Mesodermal cell (in vitro differentiated cells): ENCODE measurements at regions not wholly inside any gene's neighbourhood (a gene's known extent, or its start where the extent isn't known, plus 50 kb on each side); places are given as distances from the start of the nearest gene placed in this dataset.

Source experiments
- H3K27ac ChIP-seq: 2 replicates; pipeline ENCODE4 v1.7.0; 2013; ENCODE audit warnings: mild to moderate bottlenecking, low read depth, low read length, moderate library complexity; ENCODE audit not compliant: severe bottlenecking
- H3K36me3 ChIP-seq: 2 replicates; pipeline ENCODE4 v1.7.1; 2013; ENCODE audit warnings: mild to moderate bottlenecking, low read length, moderate library complexity; ENCODE audit not compliant: control insufficient read depth, insufficient read depth
- H3K4me1 ChIP-seq: one replicate; pipeline ENCODE4 v1.7.1; 2013; ENCODE audit warnings: mild to moderate bottlenecking, low read length; ENCODE audit not compliant: insufficient read depth, control insufficient read depth, poor library complexity, severe bottlenecking
- H3K4me3 ChIP-seq: 2 replicates; pipeline ENCODE4 v1.7.0; 2013; ENCODE audit warnings: low read length, control low read depth, mild to moderate bottlenecking; ENCODE audit not compliant: insufficient read depth, poor library complexity, severe bottlenecking; ENCODE audit errors: extremely low read depth
- H3K9me3 ChIP-seq: 2 replicates; pipeline ENCODE4 v1.7.1; 2013; ENCODE audit warnings: mild to moderate bottlenecking, low read length, moderate library complexity; ENCODE audit not compliant: control insufficient read depth
- WGBS, 2 experiments: methylation state at CpG; one replicate each; pipeline ENCODE4 v1.1.5; 2013; ENCODE audit warnings: missing lambda C conversion rate in 2 of 2; ENCODE audit not compliant: insufficient coverage in 2 of 2; 5-methylcytosine and 5-hydroxymethylcytosine counted together

DNA sequence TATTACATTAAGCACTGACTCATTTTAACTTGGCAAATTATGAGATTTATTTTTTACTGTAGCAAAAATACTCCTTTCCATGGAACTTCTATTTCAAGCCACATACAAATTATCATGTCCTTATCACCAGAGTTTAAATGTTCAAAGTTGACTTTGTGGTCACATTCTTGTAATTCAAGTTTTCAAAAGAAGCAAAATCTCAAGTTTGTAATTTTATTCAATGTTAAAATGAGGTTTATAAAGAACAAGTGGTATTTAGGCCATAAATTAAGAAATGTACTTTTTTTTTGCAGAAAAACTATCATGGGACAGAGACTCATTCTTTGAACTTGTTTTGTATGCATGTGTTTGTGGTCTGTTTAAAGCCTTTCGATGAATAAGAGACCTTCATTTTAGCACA lies 811.5 kb downstream of the TENT5A start:
- no CpG with 5 or more reads among the region's 1 CpG for WGBS, 2 experiments

DNA sequence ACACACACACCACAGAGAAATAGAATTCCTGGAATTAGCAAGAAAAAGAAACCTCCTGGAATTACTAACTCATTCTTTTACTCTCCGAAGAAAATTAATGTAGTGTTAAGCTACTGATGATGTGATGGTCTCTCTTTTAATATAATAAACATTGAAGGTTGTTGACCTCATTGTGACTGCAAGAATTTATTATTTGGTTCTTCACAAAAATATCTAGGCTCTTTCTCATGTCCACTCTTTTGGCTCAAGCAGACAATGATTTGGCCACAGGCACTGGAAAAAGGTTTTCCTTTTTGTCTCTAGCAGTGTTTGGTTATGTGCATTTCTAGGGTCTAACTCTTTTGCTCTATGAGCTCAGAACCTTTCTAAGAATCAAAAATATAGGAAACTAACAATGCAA lies 811.9 kb downstream of the TENT5A start:
- no CpG with 5 or more reads among the region's 1 CpG for WGBS, 2 experiments
- no peak overlapping the region for H3K27ac ChIP-seq

More for the DNA sequence above, 811.5 kb downstream of the TENT5A start:
- Histone ChIP-seq H3K36me3 (no peaks in the 10 kb centered on the region), H3K9me3 (no peaks in the 10 kb centered on the region), H3K27ac (no peak overlapping the region), H3K4me1 (peaks cover 4% of the 10 kb centered on the region), H3K4me3 (no peak overlapping the region)

DNA sequence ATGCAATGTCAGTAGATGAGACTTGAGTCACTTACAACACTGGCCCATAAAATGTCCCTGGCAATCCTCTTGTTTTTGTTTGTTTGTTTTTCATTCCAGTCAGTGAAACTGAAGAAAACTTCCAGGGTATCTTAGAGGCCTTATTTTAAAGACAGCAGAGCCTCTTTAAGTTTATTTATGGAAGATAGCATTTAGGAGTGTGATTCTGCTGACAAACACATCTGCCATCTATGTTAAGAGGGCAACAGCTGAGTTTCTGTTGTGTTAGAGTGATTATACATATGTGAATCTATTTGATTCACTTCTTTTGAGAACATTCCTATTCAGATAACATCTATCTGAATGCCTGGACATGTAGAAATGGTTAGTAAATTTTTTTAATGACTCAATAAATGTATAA lies 812.6 kb downstream of the TENT5A start:
- Histone ChIP-seq H3K4me3 (no peak overlapping the region), H3K36me3 (no peaks in the 10 kb centered on the region), H3K9me3 (no peaks in the 10 kb centered on the region), H3K4me1 (peaks cover 4% of the 10 kb centered on the region), H3K27ac (no peak overlapping the region)

More for the DNA sequence above, 811.9 kb downstream of the TENT5A start:
- peaks cover 4% of the 10 kb centered on the region for H3K4me1 ChIP-seq
- H3K36me3 ChIP-seq: no peaks in the 10 kb centered on the region
- H3K9me3 ChIP-seq: no peaks in the 10 kb centered on the region
- H3K4me3 ChIP-seq: no peak overlapping the region

DNA sequence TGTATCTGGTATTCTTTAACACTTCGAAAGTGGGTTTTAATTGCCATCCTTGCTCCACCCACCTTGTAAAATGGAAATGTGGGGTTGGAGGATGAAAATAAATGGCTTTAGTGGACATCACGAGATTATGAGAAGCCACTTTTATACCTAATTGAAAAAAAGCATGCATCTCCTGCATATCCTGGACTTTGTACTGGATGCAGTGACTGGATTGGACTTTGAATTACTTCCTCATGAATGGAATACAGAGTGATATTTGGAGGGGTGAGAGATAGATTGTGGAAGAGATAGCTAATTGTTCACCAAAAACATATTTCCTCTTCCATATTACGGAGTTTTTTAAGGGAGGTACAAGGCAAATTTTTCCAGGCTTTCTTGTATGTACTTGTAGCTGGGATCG lies 813.0 kb downstream of the TENT5A start:
- WGBS, 2 experiments: 91 to 100% methylated on average over 1 of the region's 4 CpGs
- Histone ChIP-seq H3K4me3 (no peak overlapping the region), H3K36me3 (no peaks in the 10 kb centered on the region), H3K9me3 (no peaks in the 10 kb centered on the region), H3K4me1 (peaks cover 4% of the 10 kb centered on the region), H3K27ac (no peak overlapping the region)

DNA sequence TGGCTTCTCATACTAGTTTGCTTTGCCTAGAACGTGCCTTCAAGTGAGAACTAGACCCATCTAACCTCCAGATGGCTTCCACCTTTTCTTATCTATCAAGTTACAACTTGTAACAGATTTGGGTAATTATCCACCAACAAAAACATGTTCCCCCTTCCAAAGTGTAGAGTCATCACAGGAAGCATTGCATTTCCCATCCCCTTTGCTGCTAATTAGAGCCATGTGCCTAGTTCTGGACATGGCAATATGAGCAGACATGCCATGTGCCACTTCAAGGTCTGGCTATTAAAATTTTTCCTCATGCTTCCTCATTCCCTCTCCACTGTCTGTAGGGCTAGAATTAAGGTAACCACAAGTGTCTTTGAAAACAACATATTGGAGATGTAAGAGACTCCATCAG lies 814.4 kb downstream of the TENT5A start:
- Histone ChIP-seq H3K9me3 (peaks cover 6% of the 10 kb centered on the region), H3K36me3 (no peaks in the 10 kb centered on the region), H3K4me3 (no peak overlapping the region), H3K27ac (no peak overlapping the region), H3K4me1 (peaks cover 4% of the 10 kb centered on the region)
- WGBS, 2 experiments: 60 to 100% methylated on average over 1 of the region's 1 CpG

DNA sequence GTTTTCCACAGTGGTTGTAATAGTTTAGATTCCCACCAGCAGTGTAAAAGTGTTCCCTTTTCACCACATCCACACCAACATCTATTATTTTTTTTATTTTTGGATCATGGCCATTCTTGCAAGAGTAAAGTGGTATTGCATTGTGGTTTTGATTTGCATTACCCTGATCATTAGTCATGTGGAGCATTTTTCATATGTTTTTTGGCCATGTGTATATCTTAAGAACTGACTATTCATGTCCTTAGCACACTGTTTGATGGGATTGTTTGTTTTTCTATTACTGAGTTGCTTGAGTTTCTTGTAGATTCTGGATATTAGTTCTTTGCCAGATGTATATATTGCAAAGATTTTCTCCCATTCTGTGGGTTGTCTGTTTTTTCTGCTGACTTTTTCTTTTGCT lies 820.1 kb downstream of the TENT5A start:
- Histone ChIP-seq H3K36me3 (no peaks in the 10 kb centered on the region), H3K4me1 (no peaks in the 10 kb centered on the region), H3K9me3 (peaks cover 6% of the 10 kb centered on the region), H3K4me3 (no peak overlapping the region), H3K27ac (no peak overlapping the region)

DNA sequence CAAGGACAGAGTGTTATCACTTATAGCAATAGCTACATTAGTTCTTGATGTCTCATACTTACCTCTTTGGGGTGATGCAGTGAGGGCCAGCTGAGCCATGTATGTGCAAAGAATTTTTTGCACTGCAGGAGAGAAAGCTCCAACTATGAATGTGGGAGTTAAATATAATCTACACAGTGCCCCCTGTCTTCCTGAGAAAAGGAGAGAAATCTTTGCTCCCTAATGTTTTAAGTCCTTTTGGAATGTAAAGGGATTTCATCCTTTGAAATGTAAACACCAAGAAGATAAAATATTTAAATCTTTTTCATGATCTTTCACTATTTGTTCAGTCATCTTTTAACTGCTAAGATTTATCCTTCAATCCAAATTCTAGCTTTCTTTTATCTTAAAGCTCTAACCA lies 822.1 kb downstream of the TENT5A start:
- Histone ChIP-seq H3K4me1 (no peaks in the 10 kb centered on the region), H3K27ac (no peak overlapping the region), H3K4me3 (no peak overlapping the region), H3K9me3 (peaks cover 6% of the 10 kb centered on the region), H3K36me3 (no peaks in the 10 kb centered on the region)

DNA sequence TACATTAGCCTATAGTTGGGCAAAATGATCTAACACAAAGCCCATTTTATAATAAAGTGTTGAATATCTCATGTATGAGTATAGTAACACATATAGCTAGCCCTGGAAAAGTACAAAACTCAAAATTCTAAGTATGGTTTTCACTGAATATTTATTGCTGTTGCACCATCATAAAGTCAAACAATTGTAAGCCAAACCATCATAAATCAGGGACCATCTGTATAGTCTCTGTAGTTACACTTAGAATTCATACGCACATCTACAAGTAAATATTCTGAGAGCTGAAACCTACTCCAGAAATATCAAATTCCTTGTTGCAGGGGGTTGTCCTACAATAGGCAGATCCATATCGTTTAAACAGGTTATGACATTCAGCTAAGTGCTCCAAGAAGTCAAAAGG lies 817.3 kb downstream of the BCKDHB start:
- no peak overlapping the region for H3K4me3 ChIP-seq
- no peaks in the 10 kb centered on the region for H3K4me1 ChIP-seq
- H3K9me3 ChIP-seq: no peaks in the 10 kb centered on the region
- no peaks in the 10 kb centered on the region for H3K36me3 ChIP-seq
- H3K27ac ChIP-seq: no peak overlapping the region
- 84 to 100% methylated on average over 1 to 2 of the region's 2 CpGs for WGBS, 2 experiments

DNA sequence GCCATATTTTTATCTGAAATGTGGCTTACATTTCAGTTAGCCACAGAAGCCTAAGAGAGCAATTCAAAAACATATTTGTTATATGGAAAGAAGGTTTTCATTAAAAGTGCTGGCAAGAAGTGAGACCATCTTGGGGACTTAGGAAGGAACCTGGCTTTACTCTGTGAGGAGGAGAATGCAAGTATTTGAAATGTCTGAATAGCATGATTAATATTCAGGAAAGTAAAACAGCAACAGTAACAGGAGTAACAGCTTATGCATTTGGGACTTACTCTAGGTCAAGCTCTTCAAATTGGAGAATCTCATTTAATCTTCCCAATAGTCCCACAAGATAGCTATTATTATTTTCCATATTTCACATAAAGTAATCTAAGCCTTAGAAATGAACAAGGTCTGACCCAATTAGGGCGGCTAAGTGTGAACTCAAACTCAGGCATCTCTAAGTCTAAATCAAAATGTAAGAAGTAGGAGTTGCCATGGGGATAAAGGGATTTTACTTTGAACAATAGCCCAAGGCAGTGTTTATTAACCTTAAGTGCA lies 816.5 kb downstream of the BCKDHB start:
- WGBS, 2 experiments: no CpG with 5 or more reads among the region's 1 CpG
- Histone ChIP-seq H3K27ac (no peak overlapping the region), H3K4me3 (no peak overlapping the region), H3K4me1 (no peaks in the 10 kb centered on the region), H3K36me3 (no peaks in the 10 kb centered on the region), H3K9me3 (no peaks in the 10 kb centered on the region)

DNA sequence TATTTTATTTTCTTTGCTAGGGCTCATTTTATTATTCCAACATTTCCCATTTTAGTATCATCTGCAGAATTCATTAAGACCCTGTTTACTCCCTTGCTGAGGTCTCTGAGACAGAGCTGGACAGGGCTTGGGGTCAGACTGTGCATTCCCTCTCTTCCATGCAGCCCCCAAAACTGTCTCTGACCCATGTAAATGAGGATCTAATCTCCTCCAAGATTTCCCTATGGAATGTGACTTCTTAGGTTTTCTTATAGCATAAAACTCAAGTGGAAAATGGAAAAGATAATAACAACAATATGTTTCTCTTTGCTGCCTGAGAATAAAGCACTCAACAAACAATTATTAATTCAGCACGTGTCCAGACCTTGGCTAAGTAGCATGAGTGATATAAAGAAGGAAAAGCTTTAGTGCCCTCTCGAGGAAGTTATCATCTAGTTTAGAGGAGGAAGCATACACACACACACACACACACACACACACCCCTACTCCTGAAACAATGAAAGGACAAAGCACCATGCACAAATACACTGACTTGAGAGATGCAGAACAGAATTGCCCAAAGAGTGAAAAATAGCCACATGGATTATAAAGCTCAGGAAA lies 815.5 kb downstream of the BCKDHB start:
- H3K36me3 ChIP-seq: no peaks in the 10 kb centered on the region
- no CpG with 5 or more reads among the region's 2 CpGs for WGBS, 2 experiments
- no peak overlapping the region for H3K4me3 ChIP-seq
- no peaks in the 10 kb centered on the region for H3K4me1 ChIP-seq
- H3K27ac ChIP-seq: no peak overlapping the region
- H3K9me3 ChIP-seq: no peaks in the 10 kb centered on the region

DNA sequence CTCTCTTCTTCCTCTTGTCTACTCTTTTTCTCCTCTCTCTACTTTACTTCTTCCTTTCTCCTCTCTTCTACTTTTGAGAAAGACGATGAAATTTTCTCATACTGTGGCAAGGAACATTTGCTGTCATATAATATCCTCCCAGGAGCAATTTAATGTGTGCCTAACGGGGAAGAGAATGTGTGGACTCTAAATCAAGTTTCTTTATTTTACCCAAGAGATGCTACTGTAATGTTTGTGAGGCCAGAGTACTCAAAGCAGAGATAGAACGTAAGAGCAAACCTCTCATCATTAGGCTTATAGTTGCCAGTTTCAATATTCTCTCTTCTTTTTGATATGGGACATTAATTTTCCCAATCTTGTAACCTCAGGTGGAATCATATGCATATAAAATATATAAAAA lies 801.4 kb downstream of the BCKDHB start:
- 100% methylated on average over 1 of the region's 3 CpGs; no CpG with 5 or more reads in 1 of the 2 experiments for WGBS, 2 experiments
- H3K9me3 ChIP-seq: no peaks in the 10 kb centered on the region
- H3K4me1 ChIP-seq: no peaks in the 10 kb centered on the region
- H3K27ac ChIP-seq: no peak overlapping the region
- no peaks in the 10 kb centered on the region for H3K36me3 ChIP-seq
- no peak overlapping the region for H3K4me3 ChIP-seq
